Limb (tissue), 2 donors: ENCODE measurements at regions not wholly inside any gene's neighbourhood (a gene's known extent, or its start where the extent isn't known, plus 50 kb on each side); places are given as distances from the start of the nearest gene placed in this dataset.
A peak's percentile ranks its signal among the peaks of the same experiment; 100 is the strongest.

Experiments
- DNase-seq, 2 donors: peaks; one replicate each; pipeline ENCODE4 v3.0.0-alpha.2; 2016; ENCODE audit errors: extremely low spot score in 2 of 2

- DNase-seq, result no peak
These were observed 293.5 kb upstream of the HS3ST1 start for GRCh38 chr4:11722223-11722622.

GRCh38 chr4:11720292-11720691, 291.6 kb upstream of the HS3ST1 start:
- DNase-seq, result peak in 1 of 2 donors; percentile 19

- DNase-seq, result no peak
These were observed 291.2 kb upstream of the HS3ST1 start for GRCh38 chr4:11719879-11720278.

GRCh38 chr4:11715753-11716521, 287.2 kb upstream of the HS3ST1 start:
- no peak for DNase-seq

- no peak for DNase-seq
These were observed 281.9 kb upstream of the HS3ST1 start for GRCh38 chr4:11710453-11711093.

- DNase-seq, result no peak
These were observed 275.6 kb upstream of the HS3ST1 start for GRCh38 chr4:11704186-11704830.

GRCh38 chr4:11702886-11703557, 274.3 kb upstream of the HS3ST1 start:
- DNase-seq, result no peak

GRCh38 chr4:11701966-11702725, 273.5 kb upstream of the HS3ST1 start:
- no peak for DNase-seq

- no peak for DNase-seq
These were observed 272.1 kb upstream of the HS3ST1 start for GRCh38 chr4:11700751-11701226.

- no peak for DNase-seq
These were observed 270.3 kb upstream of the HS3ST1 start for GRCh38 chr4:11698846-11699590.

- DNase-seq, result no peak
These were observed 269.3 kb upstream of the HS3ST1 start for GRCh38 chr4:11698033-11698432.

- DNase-seq, result no peak
These were observed 265.0 kb upstream of the HS3ST1 start for GRCh38 chr4:11693693-11694092.

GRCh38 chr4:11691236-11691635, 262.5 kb upstream of the HS3ST1 start:
- DNase-seq, result no peak

- no peak for DNase-seq
These were observed 259.0 kb upstream of the HS3ST1 start for GRCh38 chr4:11687727-11688126.

GRCh38 chr4:11685481-11685880, 256.8 kb upstream of the HS3ST1 start:
- no peak for DNase-seq

- no peak for DNase-seq
These were observed 246.5 kb upstream of the HS3ST1 start for GRCh38 chr4:11675051-11675800.

GRCh38 chr4:11670304-11670703, 241.6 kb upstream of the HS3ST1 start:
- no peak for DNase-seq

- no peak for DNase-seq
These were observed 240.5 kb upstream of the HS3ST1 start for GRCh38 chr4:11669156-11669555.

GRCh38 chr4:11663114-11663513, 234.4 kb upstream of the HS3ST1 start:
- DNase-seq, result no peak
